ENCODE measurements at regions not wholly inside any gene's neighbourhood (a gene's known extent, or its start where the extent isn't known, plus 50 kb on each side); places are given as distances from the start of the nearest gene placed in this dataset.

GRCh38 chr12:125256634-125256936 lies 191.3 kb downstream of the AACS start:
- H3K9ac ChIP-seq (ENCODE audit: low read length) = no peak overlapping the region
- H3K4me1 ChIP-seq (ENCODE audit: control insufficient read depth, insufficient read depth, low read length) = no peaks in the 10 kb centered on the region
- no peak overlapping the region for H3K27ac ChIP-seq (ENCODE audit: low read depth, low read length)
- H3K27me3 ChIP-seq (ENCODE audit: control insufficient read depth, insufficient read depth, low read length) = no peaks in the 10 kb centered on the region
- H3K4me3 ChIP-seq (ENCODE audit: low read length) = no peak overlapping the region
- H3K36me3 ChIP-seq (ENCODE audit: control insufficient read depth, insufficient read depth, low read length) = no peaks in the 10 kb centered on the region

GRCh38 chr12:125259178-125259867 lies 194.1 kb downstream of the AACS start:
- Histone ChIP-seq H3K4me3 (ENCODE audit: low read length) (no peak overlapping the region), H3K27me3 (ENCODE audit: control insufficient read depth, insufficient read depth, low read length) (no peaks in the 10 kb centered on the region), H3K27ac (ENCODE audit: low read depth, low read length) (no peak overlapping the region), H3K4me1 (ENCODE audit: control insufficient read depth, insufficient read depth, low read length) (no peaks in the 10 kb centered on the region), H3K9ac (ENCODE audit: low read length) (no peak overlapping the region), H3K36me3 (ENCODE audit: control insufficient read depth, insufficient read depth, low read length) (no peaks in the 10 kb centered on the region)

DNA sequence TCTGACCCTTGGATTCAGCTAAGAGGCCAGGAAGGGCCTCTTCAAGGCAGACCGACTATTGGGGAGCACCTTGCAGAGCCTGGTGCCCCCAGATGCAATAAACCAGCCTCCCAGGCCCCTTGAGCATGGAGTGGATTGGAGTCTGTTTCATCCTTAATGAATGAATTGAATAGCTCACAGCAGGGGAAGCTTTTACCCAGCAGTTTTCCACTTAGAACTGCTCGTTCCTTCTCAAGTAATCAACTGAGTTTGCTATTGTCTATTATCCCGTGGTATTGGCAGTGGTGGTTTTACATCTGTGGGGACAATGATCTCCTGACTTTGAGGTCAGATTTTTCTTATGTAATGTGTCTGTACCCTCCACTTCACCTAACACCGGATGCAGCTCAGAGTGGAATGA lies 197.6 kb downstream of the AACS start:
- no peaks in the 10 kb centered on the region for H3K27me3 ChIP-seq (ENCODE audit: control insufficient read depth, insufficient read depth, low read length)
- no peak overlapping the region for H3K4me3 ChIP-seq (ENCODE audit: low read length)
- no peaks in the 10 kb centered on the region for H3K36me3 ChIP-seq (ENCODE audit: control insufficient read depth, insufficient read depth, low read length)
- no peak overlapping the region for H3K27ac ChIP-seq (ENCODE audit: low read depth, low read length)
- H3K9ac ChIP-seq (ENCODE audit: low read length) = no peak overlapping the region
- no peaks in the 10 kb centered on the region for H3K4me1 ChIP-seq (ENCODE audit: control insufficient read depth, insufficient read depth, low read length)

GRCh38 chr12:125263385-125263784 lies 198.2 kb downstream of the AACS start:
- H3K4me1 ChIP-seq (ENCODE audit: control insufficient read depth, insufficient read depth, low read length) = no peaks in the 10 kb centered on the region
- H3K4me3 ChIP-seq (ENCODE audit: low read length) = no peak overlapping the region
- H3K36me3 ChIP-seq (ENCODE audit: control insufficient read depth, insufficient read depth, low read length) = no peaks in the 10 kb centered on the region
- no peak overlapping the region for H3K27ac ChIP-seq (ENCODE audit: low read depth, low read length)
- H3K9ac ChIP-seq (ENCODE audit: low read length) = no peak overlapping the region
- no peaks in the 10 kb centered on the region for H3K27me3 ChIP-seq (ENCODE audit: control insufficient read depth, insufficient read depth, low read length)

- H3K4me1 ChIP-seq (ENCODE audit: control insufficient read depth, insufficient read depth, low read length) = no peaks in the 10 kb centered on the region
- no peaks in the 10 kb centered on the region for H3K36me3 ChIP-seq (ENCODE audit: control insufficient read depth, insufficient read depth, low read length)
- H3K4me3 ChIP-seq (ENCODE audit: low read length) = no peak overlapping the region
- H3K27ac ChIP-seq (ENCODE audit: low read depth, low read length) = no peak overlapping the region
- H3K27me3 ChIP-seq (ENCODE audit: control insufficient read depth, insufficient read depth, low read length) = no peaks in the 10 kb centered on the region
- no peak overlapping the region for H3K9ac ChIP-seq (ENCODE audit: low read length)
Measured at GRCh38 chr12:125267114-125267513, 201.9 kb downstream of the AACS start.

- Histone ChIP-seq H3K27me3 (ENCODE audit: control insufficient read depth, insufficient read depth, low read length) (no peaks in the 10 kb centered on the region), H3K9ac (ENCODE audit: low read length) (no peak overlapping the region), H3K4me1 (ENCODE audit: control insufficient read depth, insufficient read depth, low read length) (no peaks in the 10 kb centered on the region), H3K36me3 (ENCODE audit: control insufficient read depth, insufficient read depth, low read length) (no peaks in the 10 kb centered on the region), H3K4me3 (ENCODE audit: low read length) (no peak overlapping the region), H3K27ac (ENCODE audit: low read depth, low read length) (no peak overlapping the region)
Measured at GRCh38 chr12:125269276-125269675, 204.0 kb downstream of the AACS start.

DNA sequence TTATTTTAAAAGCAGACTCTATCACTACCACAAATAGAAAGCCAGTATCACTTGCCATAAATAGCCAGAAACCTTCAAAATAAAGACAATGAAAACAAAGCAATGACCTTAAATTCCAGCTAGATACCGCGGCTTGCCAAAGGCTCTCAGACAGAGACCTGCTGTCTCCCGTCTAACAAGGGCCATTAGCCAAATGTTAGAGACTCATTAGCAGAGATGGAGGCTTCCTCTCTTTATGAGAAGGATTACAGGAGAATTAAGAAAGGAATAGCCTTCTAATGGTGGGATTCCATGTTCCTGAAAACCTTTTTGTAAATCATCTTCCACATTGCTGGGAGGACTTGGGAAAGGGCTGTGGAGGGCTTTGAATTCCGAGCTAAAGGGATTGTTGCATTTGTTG lies 206.7 kb downstream of the AACS start:
- no peaks in the 10 kb centered on the region for H3K4me1 ChIP-seq (ENCODE audit: control insufficient read depth, insufficient read depth, low read length)
- no peak overlapping the region for H3K9ac ChIP-seq (ENCODE audit: low read length)
- H3K27ac ChIP-seq (ENCODE audit: low read depth, low read length) = no peak overlapping the region
- H3K27me3 ChIP-seq (ENCODE audit: control insufficient read depth, insufficient read depth, low read length) = no peaks in the 10 kb centered on the region
- no peaks in the 10 kb centered on the region for H3K36me3 ChIP-seq (ENCODE audit: control insufficient read depth, insufficient read depth, low read length)
- no peak overlapping the region for H3K4me3 ChIP-seq (ENCODE audit: low read length)

DNA sequence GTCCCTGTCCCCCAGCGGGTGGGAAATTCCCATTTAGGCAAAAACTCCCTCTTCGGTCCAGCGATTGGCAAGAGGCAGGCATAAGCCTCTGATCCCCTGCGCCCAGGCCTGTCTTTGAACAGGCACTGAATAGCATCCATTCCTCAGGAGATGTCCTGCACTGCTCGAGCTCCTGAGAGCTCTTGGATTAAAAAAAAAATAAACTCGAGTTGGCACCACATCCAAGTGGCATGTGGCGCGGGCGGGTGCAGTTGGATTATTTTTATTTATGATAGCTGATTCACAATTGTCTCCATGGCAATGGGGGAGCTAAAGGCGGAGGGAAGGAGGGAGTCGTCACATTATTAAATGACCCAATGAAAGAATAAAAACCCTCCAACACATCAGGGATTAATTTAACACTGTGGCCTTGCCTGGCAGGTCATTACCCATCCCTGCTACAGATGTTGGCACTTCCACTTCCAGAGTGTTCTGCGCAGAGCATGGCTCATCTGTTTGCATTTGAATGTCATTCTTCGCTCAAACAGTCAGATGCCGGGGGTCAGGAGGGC lies 207.2 kb downstream of the AACS start:
- no peak overlapping the region for H3K4me3 ChIP-seq (ENCODE audit: low read length)
- no peak overlapping the region for H3K27ac ChIP-seq (ENCODE audit: low read depth, low read length)
- no peak overlapping the region for H3K9ac ChIP-seq (ENCODE audit: low read length)
- H3K36me3 ChIP-seq (ENCODE audit: control insufficient read depth, insufficient read depth, low read length) = no peaks in the 10 kb centered on the region
- no peaks in the 10 kb centered on the region for H3K4me1 ChIP-seq (ENCODE audit: control insufficient read depth, insufficient read depth, low read length)
- H3K27me3 ChIP-seq (ENCODE audit: control insufficient read depth, insufficient read depth, low read length) = no peaks in the 10 kb centered on the region

GRCh38 chr12:125276567-125276966 lies 211.3 kb downstream of the AACS start:
- H3K27me3 ChIP-seq (ENCODE audit: control insufficient read depth, insufficient read depth, low read length) = no peaks in the 10 kb centered on the region
- H3K4me1 ChIP-seq (ENCODE audit: control insufficient read depth, insufficient read depth, low read length) = no peaks in the 10 kb centered on the region
- no peak overlapping the region for H3K4me3 ChIP-seq (ENCODE audit: low read length)
- H3K9ac ChIP-seq (ENCODE audit: low read length) = no peak overlapping the region
- no peak overlapping the region for H3K27ac ChIP-seq (ENCODE audit: low read depth, low read length)
- H3K36me3 ChIP-seq (ENCODE audit: control insufficient read depth, insufficient read depth, low read length) = no peaks in the 10 kb centered on the region

- H3K9ac ChIP-seq (ENCODE audit: low read length) = no peak overlapping the region
- H3K4me1 ChIP-seq (ENCODE audit: control insufficient read depth, insufficient read depth, low read length) = no peaks in the 10 kb centered on the region
- H3K27me3 ChIP-seq (ENCODE audit: control insufficient read depth, insufficient read depth, low read length) = no peaks in the 10 kb centered on the region
- no peak overlapping the region for H3K27ac ChIP-seq (ENCODE audit: low read depth, low read length)
- H3K36me3 ChIP-seq (ENCODE audit: control insufficient read depth, insufficient read depth, low read length) = no peaks in the 10 kb centered on the region
- no peak overlapping the region for H3K4me3 ChIP-seq (ENCODE audit: low read length)
Measured at GRCh38 chr12:125280482-125281377, 215.5 kb downstream of the AACS start.

- Histone ChIP-seq H3K4me3 (ENCODE audit: low read length) (no peak overlapping the region), H3K9ac (ENCODE audit: low read length) (no peak overlapping the region), H3K27me3 (ENCODE audit: control insufficient read depth, insufficient read depth, low read length) (no peaks in the 10 kb centered on the region), H3K36me3 (ENCODE audit: control insufficient read depth, insufficient read depth, low read length) (no peaks in the 10 kb centered on the region), H3K4me1 (ENCODE audit: control insufficient read depth, insufficient read depth, low read length) (no peaks in the 10 kb centered on the region), H3K27ac (ENCODE audit: low read depth, low read length) (no peak overlapping the region)
Measured at GRCh38 chr12:125282921-125283320, 217.7 kb downstream of the AACS start.

GRCh38 chr12:125283521-125283920 lies 218.3 kb downstream of the AACS start:
- Histone ChIP-seq H3K27me3 (ENCODE audit: control insufficient read depth, insufficient read depth, low read length) (no peaks in the 10 kb centered on the region), H3K27ac (ENCODE audit: low read depth, low read length) (no peak overlapping the region), H3K36me3 (ENCODE audit: control insufficient read depth, insufficient read depth, low read length) (no peaks in the 10 kb centered on the region), H3K9ac (ENCODE audit: low read length) (no peak overlapping the region), H3K4me1 (ENCODE audit: control insufficient read depth, insufficient read depth, low read length) (no peaks in the 10 kb centered on the region), H3K4me3 (ENCODE audit: low read length) (no peak overlapping the region)

Measured in rectal smooth muscle tissue (tissue), 1 donor.